NCI-H1694 (cell line): ENCODE measurements at regions not wholly inside any gene's neighbourhood (a gene's known extent, or its start where the extent isn't known, plus 50 kb on each side); places are given as distances from the start of the nearest gene placed in this dataset.

Experiments used
- DNase-seq: peaks from one replicate; lab custom pipeline; 2025; lab: John Stamatoyannopoulos, UW

- peak; percentile 17 for DNase-seq
Measured at GRCh38 chr5:56481428-56482357, 248.6 kb upstream of the ANKRD55 start.

- no peak for DNase-seq
Measured at GRCh38 chr5:56480705-56481427, 247.7 kb upstream of the ANKRD55 start.

- no peak for DNase-seq
Measured at GRCh38 chr5:56480078-56480704, 247.1 kb upstream of the ANKRD55 start.

GRCh38 chr5:56479696-56480077 lies 246.6 kb upstream of the ANKRD55 start:
- DNase-seq: no peak

- no peak for DNase-seq
Measured at GRCh38 chr5:56479126-56479525, 246.0 kb upstream of the ANKRD55 start.

GRCh38 chr5:56478062-56478461 lies 244.9 kb upstream of the ANKRD55 start:
- no peak for DNase-seq

- DNase-seq: no peak
Measured at GRCh38 chr5:56476487-56476856, 243.3 kb upstream of the ANKRD55 start.

GRCh38 chr5:56475689-56476486 lies 242.8 kb upstream of the ANKRD55 start:
- no peak for DNase-seq

GRCh38 chr5:56471707-56472106 lies 238.6 kb upstream of the ANKRD55 start:
- DNase-seq: no peak

GRCh38 chr5:56470007-56470406 lies 236.9 kb upstream of the ANKRD55 start:
- no peak for DNase-seq

GRCh38 chr5:56468277-56468676 lies 235.1 kb upstream of the ANKRD55 start:
- no peak for DNase-seq

- no peak for DNase-seq
Measured at GRCh38 chr5:56467176-56467717, 234.1 kb upstream of the ANKRD55 start.

GRCh38 chr5:56466136-56466816 lies 233.1 kb upstream of the ANKRD55 start:
- DNase-seq: no peak

GRCh38 chr5:56465769-56466135 lies 232.6 kb upstream of the ANKRD55 start:
- DNase-seq: peak; percentile 1

- no peak for DNase-seq
Measured at GRCh38 chr5:56464935-56465768, 232.0 kb upstream of the ANKRD55 start.

- no peak for DNase-seq
Measured at GRCh38 chr5:56463944-56464571, 230.9 kb upstream of the ANKRD55 start.

GRCh38 chr5:56461584-56461983 lies 228.5 kb upstream of the ANKRD55 start:
- no peak for DNase-seq

- no peak for DNase-seq
Measured at GRCh38 chr5:56460681-56461191, 227.6 kb upstream of the ANKRD55 start.

- DNase-seq: no peak
Measured at GRCh38 chr5:56460195-56460546, 227.0 kb upstream of the ANKRD55 start.
